ENCODE measurements at regions not wholly inside any gene's neighbourhood (a gene's known extent, or its start where the extent isn't known, plus 50 kb on each side); places are given as distances from the start of the nearest gene placed in this dataset.

GRCh38 chr9:93900971-93901861, 53.9 kb downstream of the BARX1 start:
- intact Hi-C loops (cut with micrococcal nuclease): no loop called here

DNA sequence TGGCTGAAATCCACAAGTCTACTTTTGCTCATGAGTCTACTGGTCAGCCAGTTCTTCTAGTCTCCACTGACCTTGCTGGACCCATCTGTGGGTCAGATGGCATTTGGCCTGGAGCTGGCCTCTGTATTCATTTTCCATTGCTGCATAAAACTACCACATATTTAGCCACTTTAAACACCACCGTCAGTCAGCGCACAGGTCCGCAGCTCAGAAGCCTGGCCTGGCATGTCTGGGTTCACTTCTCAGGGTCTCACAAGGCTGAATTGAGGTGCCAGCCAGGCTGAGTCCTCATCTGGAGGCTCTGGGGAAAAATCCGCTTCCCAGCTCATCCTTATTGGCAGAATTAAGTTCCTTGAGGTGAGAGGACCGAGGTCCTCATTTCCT, 54.7 kb downstream of the BARX1 start:
- intact Hi-C loops (cut with micrococcal nuclease): no loop called here

GRCh38 chr9:93899609-93900435, 55.3 kb downstream of the BARX1 start:
- intact Hi-C loops (cut with micrococcal nuclease): no loop called here

- intact Hi-C loops (cut with micrococcal nuclease): no loop called here
These were observed 56.4 kb downstream of the BARX1 start for GRCh38 chr9:93898502-93899426.

- intact Hi-C loops (cut with micrococcal nuclease): no loop called here
These were observed 57.1 kb downstream of the BARX1 start for GRCh38 chr9:93898026-93898425.

GRCh38 chr9:93897075-93897970, 57.8 kb downstream of the BARX1 start:
- intact Hi-C loops (cut with micrococcal nuclease): no loop called here

- intact Hi-C loops (cut with micrococcal nuclease): no loop called here
These were observed 58.6 kb downstream of the BARX1 start for GRCh38 chr9:93896496-93897033.

- intact Hi-C loops (cut with micrococcal nuclease): no loop called here
These were observed 59.1 kb downstream of the BARX1 start for GRCh38 chr9:93896093-93896492.

GRCh38 chr9:93895535-93895934, 59.6 kb downstream of the BARX1 start:
- intact Hi-C loops (cut with micrococcal nuclease): no loop called here

DNA sequence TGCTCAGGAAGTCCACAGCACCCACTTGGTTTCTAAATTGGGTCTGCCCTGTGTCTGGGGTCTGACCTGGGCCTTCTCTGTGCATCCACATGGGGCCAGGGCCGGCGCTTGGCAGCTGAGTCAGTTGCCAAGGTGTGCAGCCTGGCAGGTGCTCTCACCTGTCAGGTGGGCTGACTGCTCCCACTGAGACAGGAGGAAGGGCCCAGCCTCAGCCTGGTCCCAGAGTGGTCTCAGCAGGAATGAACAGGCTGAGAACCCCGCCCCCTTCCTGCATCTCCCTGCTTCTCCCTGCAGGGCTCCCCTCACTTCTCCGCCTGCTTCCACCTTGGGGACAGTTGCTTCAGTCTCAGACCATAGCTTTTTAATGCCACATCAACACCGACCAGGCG, 60.5 kb downstream of the BARX1 start:
- intact Hi-C loops (cut with micrococcal nuclease): no loop called here

DNA sequence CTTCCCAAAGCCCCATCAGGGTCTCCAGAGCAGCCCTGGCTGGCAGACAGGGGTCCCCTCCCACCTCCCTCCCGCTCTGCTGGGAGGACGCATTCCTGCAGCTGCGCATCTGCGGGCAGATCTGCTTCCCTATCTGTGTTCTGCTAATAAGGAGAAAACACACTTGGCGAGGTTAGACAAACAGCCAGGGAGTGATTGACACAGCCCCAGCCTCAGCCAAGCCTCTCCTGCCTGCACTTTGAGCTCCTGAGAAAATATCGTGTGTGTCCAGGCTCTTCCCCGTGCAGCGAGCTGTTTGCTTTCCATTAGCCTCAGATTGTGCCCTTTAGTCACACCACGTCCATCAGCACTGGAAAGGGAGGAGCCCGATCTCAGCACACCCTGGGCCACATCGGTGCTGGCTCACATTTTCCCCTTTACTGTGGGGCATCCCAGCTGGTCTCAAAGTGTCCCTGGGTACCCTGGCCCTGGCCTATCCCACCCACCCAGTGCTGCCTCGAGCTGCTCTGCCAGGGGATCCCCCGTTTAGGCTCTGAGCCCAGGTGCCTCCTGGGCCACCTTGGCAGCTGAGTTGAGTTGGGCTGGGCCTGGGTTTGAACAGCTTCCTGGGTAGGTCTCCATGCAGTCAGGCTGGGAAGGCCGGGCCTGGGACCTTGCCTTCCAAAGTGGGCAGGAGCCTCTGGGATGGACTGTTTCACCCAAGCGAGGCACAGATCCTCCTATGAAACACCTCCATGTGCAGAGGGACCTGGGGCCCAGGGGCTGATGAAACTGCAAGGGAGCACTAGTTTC, 61.1 kb downstream of the BARX1 start:
- intact Hi-C loops (cut with micrococcal nuclease): no loop called here

DNA sequence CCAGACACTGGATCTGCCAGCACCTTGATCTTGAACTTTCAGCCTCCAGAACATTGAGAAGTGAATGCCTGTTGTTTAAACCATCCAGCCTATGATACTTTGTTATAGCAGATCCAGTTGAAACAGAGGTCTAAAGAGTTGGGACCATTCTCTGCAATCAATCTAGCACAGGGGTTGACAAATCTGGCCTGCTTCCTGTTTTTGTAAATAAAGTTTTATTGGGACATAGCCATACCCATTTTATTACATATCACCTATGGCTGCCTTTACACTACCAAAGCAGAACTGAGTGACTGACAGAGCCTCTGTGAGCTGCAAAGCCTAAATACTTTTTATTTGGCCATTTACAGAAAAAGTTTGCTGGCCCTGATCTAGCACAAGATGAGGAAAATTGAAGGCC, 62.0 kb downstream of the BARX1 start:
- intact Hi-C loops (cut with micrococcal nuclease): no loop called here

DNA sequence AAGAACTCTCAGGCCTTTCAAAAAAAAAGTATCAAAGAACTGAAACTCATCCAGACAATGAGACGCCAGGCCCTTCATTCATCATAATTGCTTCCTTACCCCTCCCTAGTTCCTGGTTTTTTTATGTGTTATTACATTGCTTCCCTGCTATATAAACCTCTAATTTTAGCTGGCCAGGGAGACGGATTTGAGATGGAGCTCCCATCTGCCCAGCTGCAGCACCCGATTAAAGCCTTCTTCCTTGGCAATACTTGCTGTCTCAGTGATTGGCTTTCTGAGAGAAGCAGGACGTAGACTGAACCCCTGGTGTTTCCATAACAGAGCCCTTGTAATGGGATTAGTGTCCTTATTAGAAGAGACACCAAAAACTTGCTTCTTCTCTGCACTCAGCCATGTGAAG, 62.4 kb downstream of the BARX1 start:
- intact Hi-C loops (cut with micrococcal nuclease): no loop called here

- intact Hi-C loops (cut with micrococcal nuclease): no loop called here
These were observed 63.4 kb downstream of the BARX1 start for GRCh38 chr9:93891549-93892310.

- intact Hi-C loops (cut with micrococcal nuclease): no loop called here
These were observed 64.1 kb downstream of the BARX1 start for GRCh38 chr9:93891050-93891449.

GRCh38 chr9:93890436-93890935, 64.7 kb downstream of the BARX1 start:
- intact Hi-C loops (cut with micrococcal nuclease): no loop called here

GRCh38 chr9:93886911-93887310, 68.2 kb downstream of the BARX1 start:
- intact Hi-C loops (cut with micrococcal nuclease): no loop called here

DNA sequence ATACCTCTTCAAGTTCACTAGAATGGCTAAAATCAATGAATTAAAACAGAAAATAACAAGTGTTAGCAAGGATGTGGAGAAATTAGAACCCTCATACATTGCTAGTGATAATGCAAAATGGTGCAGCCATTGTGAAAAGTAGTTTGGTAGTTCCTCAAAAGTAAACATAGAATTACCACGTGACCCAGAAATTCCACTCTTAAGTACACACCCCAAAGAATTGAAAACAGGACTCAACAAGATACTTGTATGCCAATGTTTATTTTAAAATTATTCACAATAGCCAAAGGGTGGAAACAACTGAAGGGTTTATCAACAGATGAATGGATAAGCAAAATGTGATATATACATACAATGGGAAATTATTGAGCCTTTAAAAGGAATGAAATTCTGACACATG, 70.3 kb downstream of the BARX1 start:
- intact Hi-C loops (cut with micrococcal nuclease): no loop called here

Measured in T-helper 2 cell treated with Interferon-gamma antibody and Interleukin-4, amounts not matched to agents 100 ng/mL and 5 ng/mL, for 36 hours (primary cell).